ENCODE measurements at regions not wholly inside any gene's neighbourhood (a gene's known extent, or its start where the extent isn't known, plus 50 kb on each side); places are given as distances from the start of the nearest gene placed in this dataset.

DNA sequence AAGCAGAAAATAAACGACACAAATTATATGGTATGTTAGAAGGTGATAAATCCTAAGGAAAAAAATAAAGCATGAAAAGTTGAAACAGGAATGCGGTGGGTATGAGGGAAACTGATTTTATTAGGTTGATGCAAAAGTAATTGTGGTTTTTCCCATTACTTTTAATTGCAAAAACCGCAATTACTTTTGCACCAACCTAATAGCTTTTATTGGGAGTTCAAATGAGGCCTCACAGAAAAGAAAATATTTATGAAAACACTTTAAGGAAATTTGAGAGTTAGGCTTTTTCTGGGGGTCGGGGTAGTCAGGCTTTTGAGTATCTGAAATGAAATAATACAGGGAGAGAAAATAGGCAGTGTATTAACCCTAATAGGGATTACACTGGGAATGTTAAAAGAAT, 397.0 kb upstream of the KHDRBS2 start:
- in situ Hi-C loops (cut with MboI; ENCODE audit: low pct_unique_long_range_greater_than_20kb, low sequenced_read_pairs) = no loop called here
- DNase-seq = no peak

DNA sequence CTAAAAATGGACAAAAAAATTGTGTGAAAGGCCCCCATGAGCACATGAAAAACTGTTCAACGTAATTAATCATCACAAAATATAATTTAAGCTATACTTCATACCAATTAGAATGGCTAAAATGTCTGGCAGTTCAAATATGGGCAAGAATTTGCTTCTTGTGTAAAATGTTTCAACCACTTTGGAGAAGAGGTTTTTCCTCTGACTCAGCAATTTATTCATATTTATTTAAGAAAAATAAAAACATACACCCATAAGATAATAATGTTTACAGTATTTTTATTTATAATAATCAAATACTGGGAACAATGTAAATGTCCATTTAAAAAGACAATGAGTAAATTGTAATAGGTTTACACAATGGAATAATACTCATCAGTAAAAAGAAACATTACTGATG, 395.1 kb upstream of the KHDRBS2 start:
- DNase-seq = no peak
- in situ Hi-C loops (cut with MboI; ENCODE audit: low pct_unique_long_range_greater_than_20kb, low sequenced_read_pairs) = no loop called here

DNA sequence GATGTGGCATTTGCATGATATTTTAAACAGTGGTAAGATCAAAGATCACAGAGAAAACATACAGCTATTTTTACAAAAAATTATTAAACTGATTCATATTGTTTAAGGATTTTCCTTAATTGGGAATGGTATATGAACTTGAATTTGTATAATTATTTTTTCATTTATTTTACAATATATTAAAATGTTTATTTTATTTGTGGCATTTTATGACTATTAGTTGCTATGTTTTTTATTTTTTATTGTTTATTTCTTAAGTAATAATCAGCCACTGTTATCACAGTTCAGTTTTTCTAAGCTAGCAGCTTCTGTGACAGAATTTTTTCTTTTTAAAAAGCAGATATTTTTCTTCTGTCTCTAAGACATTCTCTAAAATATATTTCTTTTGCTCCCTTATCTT, 387.0 kb upstream of the KHDRBS2 start:
- DNase-seq = no peak

DNA sequence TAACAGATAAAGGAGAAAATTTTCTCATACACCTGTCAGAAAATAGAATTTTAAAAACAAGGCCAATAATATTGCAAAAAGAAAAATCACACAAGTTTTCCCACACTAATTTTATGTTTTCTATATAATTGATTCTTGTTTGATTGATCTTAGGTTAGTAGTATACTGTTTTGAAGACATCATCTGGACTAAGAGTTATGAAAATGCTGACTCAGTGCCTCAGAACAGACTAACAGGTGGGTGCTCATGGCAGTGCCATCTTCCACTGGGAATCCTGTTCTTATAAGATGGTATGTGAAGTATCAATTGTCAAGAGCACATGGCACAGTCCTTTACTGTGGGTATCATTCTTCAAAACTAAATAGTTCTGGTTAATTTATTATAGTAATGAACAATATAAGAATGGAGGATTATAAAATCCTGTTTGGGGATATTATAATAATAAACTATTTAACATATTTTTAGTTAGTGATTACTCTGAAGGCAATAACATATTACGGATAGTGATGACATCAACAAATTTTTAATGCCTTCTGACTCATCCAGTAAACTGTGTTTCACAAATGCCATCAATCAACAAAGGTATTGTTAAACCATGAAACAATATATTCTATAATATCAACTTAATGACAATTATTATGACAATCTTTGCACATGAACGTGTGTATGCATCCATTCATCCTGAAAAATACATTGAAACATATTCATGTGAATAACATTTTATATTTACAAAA, 384.6 kb upstream of the KHDRBS2 start:
- in situ Hi-C loops (cut with MboI; ENCODE audit: low pct_unique_long_range_greater_than_20kb, low sequenced_read_pairs) = no loop called here
- DNase-seq = no peak

More for the DNA sequence above, 387.0 kb upstream of the KHDRBS2 start:
- in situ Hi-C loops (cut with MboI; ENCODE audit: low pct_unique_long_range_greater_than_20kb, low sequenced_read_pairs) = no loop called here

DNA sequence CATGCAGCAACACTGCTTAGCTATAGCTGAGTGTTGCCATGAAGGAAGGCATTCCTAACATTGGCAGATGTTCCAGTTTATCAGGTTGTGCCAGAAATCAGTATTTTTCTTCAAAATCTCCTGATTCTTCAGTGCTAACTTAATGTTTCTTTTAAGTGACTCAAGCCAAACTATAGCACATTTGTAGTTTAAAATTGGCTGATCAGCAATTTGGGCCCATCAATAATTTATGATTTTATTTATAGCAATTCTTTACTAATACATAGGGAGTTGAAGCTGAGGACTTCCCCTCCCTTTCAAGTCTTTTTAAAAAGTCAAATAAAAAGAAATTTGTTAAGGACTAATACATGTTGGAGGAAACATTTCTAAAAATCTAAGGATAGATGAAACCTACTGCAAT, 383.8 kb upstream of the KHDRBS2 start:
- in situ Hi-C loops (cut with MboI; ENCODE audit: low pct_unique_long_range_greater_than_20kb, low sequenced_read_pairs) = no loop called here
- no peak for DNase-seq

DNA sequence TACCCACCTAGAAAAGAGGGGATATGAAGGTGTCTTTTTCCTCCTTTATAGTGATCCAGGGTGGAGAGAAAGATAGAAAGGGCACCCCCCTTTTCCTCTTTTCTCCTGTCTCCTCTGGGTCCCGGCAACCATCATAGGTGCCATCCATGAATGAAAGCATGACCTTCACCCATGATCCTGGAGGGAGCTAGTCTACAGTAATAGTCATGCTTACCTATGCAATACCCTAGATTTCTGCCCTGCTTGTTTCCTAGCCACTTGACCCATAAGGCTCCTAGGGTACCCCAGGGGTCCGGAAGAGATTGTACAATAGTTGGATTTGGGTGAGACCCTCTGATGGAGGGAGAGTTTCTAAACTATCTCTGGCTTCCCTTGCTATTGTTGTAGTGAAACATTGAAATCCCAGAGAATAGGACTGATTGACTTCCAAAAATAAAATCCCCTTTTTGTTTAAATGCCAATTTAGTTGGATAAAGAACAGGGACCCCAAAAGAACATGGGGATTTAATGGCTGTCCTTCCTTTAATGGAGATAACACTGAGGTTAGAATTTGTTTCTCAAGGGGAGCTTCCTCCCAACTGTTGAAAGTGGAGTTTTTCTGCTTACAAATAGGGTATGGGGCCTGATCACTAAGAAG, 366.8 kb upstream of the KHDRBS2 start:
- in situ Hi-C loops (cut with MboI; ENCODE audit: low pct_unique_long_range_greater_than_20kb, low sequenced_read_pairs) = no loop called here
- DNase-seq = peak; percentile 13

DNA sequence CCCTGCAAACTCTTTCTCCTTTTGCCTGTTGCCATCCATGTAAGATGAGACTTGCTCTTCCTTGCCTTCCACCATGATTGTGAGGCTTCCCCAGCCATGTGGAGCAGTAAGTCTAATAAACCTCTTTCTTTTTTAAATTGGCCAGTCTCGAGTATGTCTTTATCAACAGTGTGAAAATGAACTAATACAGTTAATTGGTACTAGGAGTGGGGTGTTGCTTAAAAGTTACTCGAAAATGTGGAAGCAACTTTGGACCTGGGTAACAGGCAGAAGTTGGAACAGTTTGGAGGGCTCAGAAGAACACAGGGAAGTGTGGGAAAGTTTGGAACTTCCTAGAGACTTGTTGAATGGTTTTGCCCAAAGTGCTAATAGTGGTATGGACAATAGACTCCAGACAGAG, 359.2 kb upstream of the KHDRBS2 start:
- DNase-seq = no peak
- in situ Hi-C loops (cut with MboI; ENCODE audit: low pct_unique_long_range_greater_than_20kb, low sequenced_read_pairs) = no loop called here

DNA sequence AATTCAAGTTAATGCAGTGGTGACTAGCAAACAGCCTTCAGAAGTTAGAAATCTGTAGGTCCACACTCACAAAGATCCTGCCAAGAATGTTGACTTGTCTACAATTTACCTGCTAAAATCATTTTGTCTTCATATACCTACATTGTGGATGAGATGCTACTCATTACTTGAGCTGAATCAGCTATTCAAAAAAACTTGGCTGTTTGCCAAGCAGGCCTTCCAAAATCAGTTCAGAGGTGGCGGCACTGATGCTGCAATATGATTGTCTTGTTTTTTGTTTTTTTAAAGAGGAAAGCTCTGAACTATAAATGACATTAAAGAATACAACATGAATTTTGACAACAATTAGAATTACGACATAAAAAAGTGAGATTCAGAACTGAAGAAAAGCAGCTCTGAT, 354.7 kb upstream of the KHDRBS2 start:
- in situ Hi-C loops (cut with MboI; ENCODE audit: low pct_unique_long_range_greater_than_20kb, low sequenced_read_pairs) = no loop called here
- DNase-seq = no peak

DNA sequence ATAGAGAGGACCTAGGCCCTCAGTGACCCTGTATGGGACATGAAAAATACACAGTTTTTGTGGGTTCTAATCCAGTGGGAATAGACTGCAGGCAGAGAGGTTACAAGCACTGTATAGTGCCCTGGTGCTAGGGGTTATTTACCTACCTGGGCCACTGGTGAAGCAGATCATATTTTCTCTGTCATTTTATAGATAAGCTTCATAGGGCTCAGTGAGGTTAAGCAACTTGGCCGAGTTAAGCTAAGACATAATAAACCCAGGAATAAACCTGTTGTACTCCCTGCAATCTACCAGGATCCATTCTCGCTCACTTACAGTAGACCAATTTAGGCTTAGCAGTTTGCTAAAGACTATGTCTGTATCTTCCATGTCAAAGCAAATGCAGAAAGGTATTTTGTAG, 340.6 kb upstream of the KHDRBS2 start:
- DNase-seq = no peak
- in situ Hi-C loops (cut with MboI; ENCODE audit: low pct_unique_long_range_greater_than_20kb, low sequenced_read_pairs) = no loop called here

DNA sequence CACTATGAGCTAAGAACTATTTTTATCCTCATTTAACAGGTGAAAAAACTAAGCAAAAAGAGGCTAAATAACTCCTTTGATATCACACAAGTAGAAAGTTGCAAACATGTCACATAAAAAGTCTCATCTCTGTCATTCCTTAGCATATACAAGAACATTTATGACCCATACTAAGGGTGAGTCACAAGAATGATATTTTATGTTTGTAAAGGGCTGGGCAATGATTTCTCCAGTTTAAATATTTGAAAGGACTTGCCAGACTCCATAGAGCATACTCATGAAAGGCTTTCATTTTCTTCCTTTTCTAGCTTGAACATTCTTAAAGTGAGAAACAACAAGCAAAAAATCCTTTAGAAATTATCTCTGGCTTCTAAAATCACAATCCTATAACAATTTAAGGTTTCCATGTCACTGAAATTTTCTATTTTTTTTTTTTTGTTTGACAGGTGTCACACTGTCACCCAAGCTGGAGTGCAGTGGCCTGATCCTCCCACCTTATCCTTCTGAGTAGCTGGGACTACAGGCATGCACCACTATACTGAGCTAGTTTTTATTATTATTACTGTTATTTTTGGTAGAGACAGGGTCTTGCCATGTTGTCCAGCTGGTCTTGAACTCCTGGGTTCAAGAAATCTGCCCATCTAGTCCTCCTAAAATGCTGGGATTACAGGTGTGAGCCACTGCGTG, 338.0 kb upstream of the KHDRBS2 start:
- DNase-seq = no peak
- in situ Hi-C loops (cut with MboI; ENCODE audit: low pct_unique_long_range_greater_than_20kb, low sequenced_read_pairs) = no loop called here

DNA sequence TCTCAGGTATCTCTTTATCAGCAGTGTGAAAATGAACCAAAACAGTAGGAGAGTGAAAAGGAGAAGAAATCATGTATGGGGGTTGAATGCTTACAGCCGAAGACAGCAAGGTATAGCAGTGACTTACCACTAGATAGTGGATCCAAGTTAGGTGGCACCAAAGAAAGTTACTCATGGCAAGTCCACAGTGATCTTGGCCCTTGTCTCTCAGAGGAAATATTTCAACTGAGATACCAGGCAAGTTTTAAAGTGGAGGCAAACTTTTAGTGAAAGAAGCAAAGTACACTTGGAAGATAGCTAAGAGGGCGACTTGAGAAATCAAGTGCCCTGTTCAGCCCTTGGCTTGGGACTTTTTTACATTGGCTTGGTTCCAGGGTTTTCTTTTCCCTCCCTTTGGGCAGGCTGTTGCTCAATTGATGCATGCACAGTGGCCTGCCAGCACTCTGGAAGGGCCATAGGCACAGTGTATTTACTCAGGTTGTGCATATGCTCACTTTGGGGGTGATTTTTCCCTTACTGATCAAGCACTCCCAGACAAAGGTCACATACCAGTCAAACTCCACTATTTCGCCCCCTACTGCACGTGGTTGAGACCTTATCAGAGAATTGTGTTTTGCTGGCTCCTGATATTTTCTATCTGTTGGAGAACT, 329.5 kb upstream of the KHDRBS2 start:
- no peak for DNase-seq
- in situ Hi-C loops (cut with MboI; ENCODE audit: low pct_unique_long_range_greater_than_20kb, low sequenced_read_pairs) = no loop called here

DNA sequence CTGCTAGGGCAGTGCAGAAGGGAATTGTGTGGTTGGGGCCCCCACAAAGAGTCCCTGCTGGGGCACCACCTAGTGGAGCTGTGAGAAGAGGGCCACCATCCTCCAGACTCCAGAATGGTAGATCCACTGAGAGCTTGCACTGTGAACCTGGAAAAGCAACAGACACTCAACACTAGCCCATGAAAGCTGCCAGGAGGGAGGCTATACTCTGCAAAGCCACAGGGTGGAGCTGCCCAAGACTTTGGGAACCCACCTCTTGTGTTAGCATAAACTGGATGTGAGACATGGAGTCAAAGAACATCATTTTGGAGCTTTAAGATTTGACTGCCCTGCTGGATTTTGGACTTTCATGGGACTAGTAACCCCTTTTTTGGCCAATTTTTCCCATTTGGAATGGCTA, 328.4 kb upstream of the KHDRBS2 start:
- DNase-seq = peak; percentile 21
- in situ Hi-C loops (cut with MboI; ENCODE audit: low pct_unique_long_range_greater_than_20kb, low sequenced_read_pairs) = no loop called here

DNA sequence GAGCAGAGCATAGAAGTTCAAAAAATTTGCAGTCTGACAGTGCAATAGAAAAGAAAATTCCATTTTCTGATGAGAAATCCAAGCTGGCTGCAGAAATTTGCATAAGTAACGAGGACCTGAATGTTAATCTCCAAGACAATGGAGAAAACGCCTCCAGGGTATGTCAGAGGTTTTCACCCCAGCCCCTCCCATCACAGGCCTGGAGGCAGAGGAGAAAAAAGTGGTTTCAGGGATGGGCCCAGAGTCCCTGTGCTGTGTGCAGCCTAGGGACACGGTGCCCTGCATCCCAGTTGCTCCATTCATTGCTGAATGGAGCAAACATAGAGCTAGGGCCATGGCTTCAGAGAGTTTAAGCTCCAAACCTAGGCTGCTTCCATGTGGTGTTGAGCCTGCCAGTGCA, 327.9 kb upstream of the KHDRBS2 start:
- DNase-seq = no peak
- in situ Hi-C loops (cut with MboI; ENCODE audit: low pct_unique_long_range_greater_than_20kb, low sequenced_read_pairs) = no loop called here

DNA sequence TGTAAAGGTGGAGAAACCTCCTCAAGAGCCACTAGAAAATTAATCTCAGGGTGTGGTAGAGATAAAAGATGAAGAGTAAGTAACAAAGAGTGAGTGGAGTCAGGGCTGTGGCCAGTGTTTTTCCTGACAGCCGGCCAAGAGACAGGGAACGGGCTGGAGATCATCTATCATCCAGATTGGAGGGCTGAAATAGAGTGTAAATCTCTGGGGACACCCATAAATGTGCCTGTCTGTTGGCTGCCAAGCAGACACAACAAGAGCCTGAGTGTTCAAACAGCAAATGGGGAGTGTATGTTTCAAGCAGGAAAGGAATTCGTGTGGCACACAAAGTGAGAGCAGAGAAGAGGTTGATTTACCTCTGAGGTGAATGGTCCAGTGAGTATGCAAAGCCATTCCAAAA, 326.4 kb upstream of the KHDRBS2 start:
- in situ Hi-C loops (cut with MboI; ENCODE audit: low pct_unique_long_range_greater_than_20kb, low sequenced_read_pairs) = no loop called here
- DNase-seq = no peak

DNA sequence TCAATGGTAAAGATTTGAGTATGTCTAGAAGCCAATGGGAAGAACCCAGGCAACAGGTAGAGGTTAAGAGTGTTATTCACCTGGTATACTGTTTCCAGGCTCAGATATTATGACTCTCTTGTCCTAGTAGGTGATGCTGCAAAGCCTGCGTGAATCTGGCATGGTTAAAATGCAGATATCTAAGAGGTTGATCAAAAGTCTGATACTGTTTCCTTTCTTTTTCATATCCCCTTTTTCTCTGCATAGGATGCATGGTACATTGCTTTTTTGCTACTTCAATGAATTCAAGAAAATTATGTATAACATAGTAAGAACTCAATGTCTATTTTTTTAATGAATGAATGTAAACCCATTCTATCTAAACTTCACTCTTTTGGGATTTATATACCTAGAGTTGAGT, 284.3 kb upstream of the KHDRBS2 start:
- no peak for DNase-seq
- in situ Hi-C loops (cut with MboI; ENCODE audit: low pct_unique_long_range_greater_than_20kb, low sequenced_read_pairs) = no loop called here

DNA sequence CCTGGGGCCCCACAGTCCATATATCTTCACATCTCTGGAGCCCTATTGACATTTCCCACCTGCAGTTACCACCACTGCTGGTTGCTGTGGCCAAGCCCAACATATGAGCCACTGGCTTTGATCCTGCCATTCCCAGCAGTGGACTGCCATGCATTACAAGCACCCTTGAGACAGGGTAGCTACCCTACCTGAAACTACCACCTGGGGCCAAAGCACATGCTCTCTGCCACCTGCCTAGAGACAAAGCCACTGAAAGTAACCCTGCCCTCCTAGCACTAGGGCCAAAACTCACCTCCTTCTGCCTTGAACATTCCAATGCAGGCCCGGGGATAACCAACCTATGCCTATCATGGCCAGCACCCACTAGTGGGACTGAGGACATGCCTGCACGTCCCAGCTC, 255.5 kb upstream of the KHDRBS2 start:
- DNase-seq = no peak
- in situ Hi-C loops (cut with MboI; ENCODE audit: low pct_unique_long_range_greater_than_20kb, low sequenced_read_pairs) = no loop called here

DNA sequence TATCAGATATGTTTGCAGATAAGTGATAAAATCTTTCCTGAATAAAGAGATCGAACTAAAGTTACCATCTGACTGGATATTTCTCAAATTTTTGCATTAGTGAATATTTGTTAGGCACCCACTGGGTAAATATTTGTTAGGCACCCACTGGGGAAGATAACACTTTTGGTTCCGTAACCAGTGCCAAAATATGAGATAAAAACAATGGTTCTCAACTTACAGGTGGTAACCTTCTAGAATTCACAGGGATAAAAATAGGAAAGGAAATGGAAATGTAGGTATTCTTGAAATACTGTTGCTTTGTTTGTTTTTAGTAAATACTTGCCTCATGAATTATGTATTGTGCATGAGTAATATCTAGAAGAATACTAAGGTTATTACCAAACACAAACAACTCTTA, 245.0 kb upstream of the KHDRBS2 start:
- in situ Hi-C loops (cut with MboI; ENCODE audit: low pct_unique_long_range_greater_than_20kb, low sequenced_read_pairs) = no loop called here
- DNase-seq = no peak

DNA sequence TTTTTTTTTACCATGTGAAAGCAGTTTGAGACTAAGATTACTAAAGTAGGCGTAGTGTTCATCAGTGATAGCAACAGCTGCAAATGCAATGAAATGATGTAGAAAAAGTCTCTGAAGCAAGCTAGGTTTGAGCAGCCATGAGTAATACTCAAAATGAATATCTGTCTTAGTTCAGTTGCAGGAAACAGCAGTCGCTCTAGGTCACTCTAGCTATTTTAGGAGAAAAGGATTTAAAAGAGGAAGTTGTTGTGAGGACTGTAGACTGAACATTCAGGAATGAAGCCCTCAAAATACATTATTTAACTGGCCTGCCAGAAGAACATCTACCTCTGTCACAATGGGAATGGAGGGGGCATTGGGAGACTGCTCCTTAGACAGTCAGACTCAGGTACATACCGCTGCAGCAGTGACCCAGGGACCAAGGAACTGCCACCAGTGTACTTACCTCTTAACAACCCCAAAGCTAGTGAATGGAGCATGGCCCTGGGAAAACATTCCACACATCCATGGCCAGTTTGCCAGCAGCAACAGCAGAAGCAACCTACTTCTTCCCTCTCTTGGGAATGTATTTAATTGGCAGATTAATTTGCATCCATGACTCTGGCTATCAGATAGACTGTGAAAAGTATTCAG, 243.0 kb upstream of the KHDRBS2 start:
- peak; percentile 82 for DNase-seq
- in situ Hi-C loops (cut with MboI; ENCODE audit: low pct_unique_long_range_greater_than_20kb, low sequenced_read_pairs) = no loop called here

DNA sequence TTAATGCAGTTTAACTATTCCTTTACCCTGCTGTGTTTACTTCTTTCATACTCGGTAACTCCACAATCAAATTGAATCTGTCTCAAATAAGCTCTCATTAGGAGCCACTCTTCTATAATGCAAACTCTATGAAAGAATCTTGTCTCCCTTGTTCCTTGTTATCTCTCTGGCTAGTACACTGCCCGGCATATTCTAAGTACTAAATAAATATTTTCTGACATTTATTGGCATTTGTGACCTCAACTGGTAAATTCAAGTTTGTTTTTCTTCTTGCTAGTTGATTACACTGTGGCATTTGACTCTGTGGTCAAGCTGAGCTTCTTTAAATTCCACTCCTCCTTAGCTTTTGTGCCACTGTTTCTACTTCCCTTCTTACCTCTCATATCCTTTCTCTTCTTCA, 237.6 kb upstream of the KHDRBS2 start:
- in situ Hi-C loops (cut with MboI; ENCODE audit: low pct_unique_long_range_greater_than_20kb, low sequenced_read_pairs) = no loop called here

DNA sequence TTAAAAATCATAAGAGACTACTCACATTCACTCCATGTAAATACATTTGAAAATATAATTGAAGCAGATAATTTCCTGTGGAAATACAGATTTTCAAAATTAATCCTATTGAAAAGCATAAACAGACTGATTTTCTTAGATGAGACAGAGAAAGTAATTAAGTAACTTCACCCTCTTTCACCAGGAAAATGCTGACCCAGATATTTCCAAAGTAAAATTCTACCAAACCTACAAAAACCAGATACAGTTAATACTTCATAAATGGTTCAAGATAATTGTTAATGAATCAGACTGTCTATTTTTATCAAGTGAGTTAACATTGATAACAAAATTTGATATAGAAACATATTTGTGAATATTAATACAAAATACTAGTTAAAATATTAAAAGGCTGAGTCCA, 233.5 kb upstream of the KHDRBS2 start:
- in situ Hi-C loops (cut with MboI; ENCODE audit: low pct_unique_long_range_greater_than_20kb, low sequenced_read_pairs) = no loop called here
- DNase-seq = no peak

More for the DNA sequence above, 237.6 kb upstream of the KHDRBS2 start:
- DNase-seq = peak; percentile 24

Data from KBM-7 (cell line).